MM.1S (cell line): ENCODE measurements at regions not wholly inside any gene's neighbourhood (a gene's known extent, or its start where the extent isn't known, plus 50 kb on each side); places are given as distances from the start of the nearest gene placed in this dataset.

Experiments
- DNase-seq: peaks from one replicate; pipeline ENCODE4 v3.0.0-alpha.2; 2015
- H2AFZ ChIP-seq: fragments of 300-600 bp; sonication (generic); 2 replicates; pipeline ENCODE4 v1.6.0; 2016; ENCODE audit warnings: antibody characterized with exemption, low read length
- H3F3A ChIP-seq: fragments of 300-600 bp; sonication (generic); 2 replicates; pipeline ENCODE4 v1.6.1; 2016; ENCODE audit warnings: mild to moderate bottlenecking, antibody characterized with exemption, low read length, moderate library complexity, mixed read lengths; ENCODE audit not compliant: insufficient read depth
- H3K27ac ChIP-seq: fragments of 300-600 bp; sonication (generic); 2 replicates; pipeline ENCODE4 v1.5.1; 2016; ENCODE audit warnings: mild to moderate bottlenecking, low read length
- H3K27me3 ChIP-seq: fragments of 300-600 bp; sonication (generic); replicated peaks from 2 replicates; pipeline ENCODE4 v1.6.0; 2016; ENCODE audit warnings: low read length; ENCODE audit not compliant: insufficient read depth
- H3K36me3 ChIP-seq: fragments of 300-600 bp; sonication (generic); replicated peaks from 2 replicates; pipeline ENCODE4 v1.6.1; 2016; ENCODE audit warnings: mild to moderate bottlenecking, low read length, mixed read lengths; ENCODE audit not compliant: insufficient read depth
- H3K4me1 ChIP-seq: fragments of 300-600 bp; sonication (generic); 2 replicates; pipeline ENCODE4 v1.6.1; 2016; ENCODE audit warnings: low read length, mixed read lengths
- H3K4me2 ChIP-seq: fragments of 300-600 bp; sonication (generic); 2 replicates; pipeline ENCODE4 v1.6.0; 2016; ENCODE audit warnings: low read depth, low read length
- H3K4me3 ChIP-seq: fragments of 300-600 bp; sonication (generic); 2 replicates; pipeline ENCODE4 v1.5.1; 2016; ENCODE audit warnings: low read length, mixed read lengths
- H3K79me2 ChIP-seq: fragments of 300-600 bp; sonication (generic); 2 replicates; pipeline ENCODE4 v1.6.1; 2016; ENCODE audit warnings: mixed run types, low read length, mixed read lengths
- H3K9ac ChIP-seq: fragments of 300-600 bp; sonication (generic); 2 replicates; pipeline ENCODE4 v1.6.1; 2016; ENCODE audit warnings: low read length, mixed read lengths
- H3K9me2 ChIP-seq: fragments of 300-600 bp; sonication (generic); replicated peaks from 2 replicates; pipeline ENCODE4 v1.6.1; 2016; ENCODE audit warnings: mild to moderate bottlenecking, low read length, mixed read lengths; ENCODE audit not compliant: insufficient read depth
- H3K9me3 ChIP-seq: fragments of 300-600 bp; sonication (generic); replicated peaks from 2 replicates; pipeline ENCODE4 v1.6.1; 2016; ENCODE audit warnings: mild to moderate bottlenecking, low read length, mixed read lengths; ENCODE audit not compliant: insufficient read depth
- H4K20me1 ChIP-seq: fragments of 300-600 bp; sonication (generic); 2 replicates; pipeline ENCODE4 v1.6.1; 2016; ENCODE audit warnings: mild to moderate bottlenecking, low read length, moderate library complexity, mixed read lengths; ENCODE audit not compliant: insufficient read depth
- EZH2 ChIP-seq: fragments of 300-600 bp; sonication (generic); optimal IDR thresholded peaks from 2 replicates; pipeline ENCODE3; 2017; ENCODE audit warnings: low read depth, mild to moderate bottlenecking, antibody characterized with exemption, low read length, mixed read lengths
- EZH2phosphoT487 ChIP-seq: fragments of 300-600 bp; sonication (generic); IDR thresholded peaks from 2 replicates; pipeline ENCODE4 v1.6.1; 2018; ENCODE audit warnings: antibody characterized with exemption, low read length
- TF ChIP-seq, protein P1 (sequence below): fragments of 300-600 bp; sonication (generic); IDR thresholded peaks from 2 replicates; pipeline ENCODE4 v1.5.1; 2016; ENCODE audit warnings: antibody characterized with exemption, low read length, mixed read lengths

DNA sequence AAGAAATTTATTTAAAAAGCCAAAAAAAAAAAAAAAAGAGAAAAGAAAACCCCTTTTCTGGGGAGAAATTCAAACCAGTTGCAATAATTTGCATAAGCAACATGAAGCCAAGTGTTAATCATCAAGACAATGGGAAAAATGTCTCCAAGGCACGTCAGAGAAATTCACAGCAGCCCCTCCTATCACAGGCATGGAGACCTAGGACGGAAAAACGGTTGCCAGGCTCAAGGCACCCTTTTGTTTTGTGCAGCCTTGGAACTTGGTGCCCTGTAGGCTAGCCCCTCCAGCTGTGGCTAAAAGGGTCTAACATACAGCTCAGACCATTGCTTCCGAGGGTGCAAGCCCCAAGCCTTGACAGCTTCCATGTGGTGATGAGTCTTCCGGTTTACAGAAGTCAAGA is 509.2 kb upstream of the SOX11 start:
- Histone ChIP-seq H3K9me2 (no peaks in the 10 kb centered on the region), H3K9ac (no peak overlapping the region), H2AFZ (no peak overlapping the region), H4K20me1 (no peaks in the 10 kb centered on the region), H3K4me3 (no peak overlapping the region), H3K27me3 (no peaks in the 10 kb centered on the region), H3K27ac (no peak overlapping the region), H3K4me1 (no peaks in the 10 kb centered on the region), H3K9me3 (no peaks in the 10 kb centered on the region), H3K4me2 (no peak overlapping the region), H3K36me3 (no peaks in the 10 kb centered on the region), H3K79me2 (no peaks in the 10 kb centered on the region), H3F3A (no peaks in the 10 kb centered on the region)
- DNase-seq = no peak
- TF ChIP-seq EZH2 (no peak), EZH2phosphoT487 (no peak)
- TF ChIP-seq, protein P1, sequence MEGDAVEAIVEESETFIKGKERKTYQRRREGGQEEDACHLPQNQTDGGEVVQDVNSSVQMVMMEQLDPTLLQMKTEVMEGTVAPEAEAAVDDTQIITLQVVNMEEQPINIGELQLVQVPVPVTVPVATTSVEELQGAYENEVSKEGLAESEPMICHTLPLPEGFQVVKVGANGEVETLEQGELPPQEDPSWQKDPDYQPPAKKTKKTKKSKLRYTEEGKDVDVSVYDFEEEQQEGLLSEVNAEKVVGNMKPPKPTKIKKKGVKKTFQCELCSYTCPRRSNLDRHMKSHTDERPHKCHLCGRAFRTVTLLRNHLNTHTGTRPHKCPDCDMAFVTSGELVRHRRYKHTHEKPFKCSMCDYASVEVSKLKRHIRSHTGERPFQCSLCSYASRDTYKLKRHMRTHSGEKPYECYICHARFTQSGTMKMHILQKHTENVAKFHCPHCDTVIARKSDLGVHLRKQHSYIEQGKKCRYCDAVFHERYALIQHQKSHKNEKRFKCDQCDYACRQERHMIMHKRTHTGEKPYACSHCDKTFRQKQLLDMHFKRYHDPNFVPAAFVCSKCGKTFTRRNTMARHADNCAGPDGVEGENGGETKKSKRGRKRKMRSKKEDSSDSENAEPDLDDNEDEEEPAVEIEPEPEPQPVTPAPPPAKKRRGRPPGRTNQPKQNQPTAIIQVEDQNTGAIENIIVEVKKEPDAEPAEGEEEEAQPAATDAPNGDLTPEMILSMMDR = no peak

DNA sequence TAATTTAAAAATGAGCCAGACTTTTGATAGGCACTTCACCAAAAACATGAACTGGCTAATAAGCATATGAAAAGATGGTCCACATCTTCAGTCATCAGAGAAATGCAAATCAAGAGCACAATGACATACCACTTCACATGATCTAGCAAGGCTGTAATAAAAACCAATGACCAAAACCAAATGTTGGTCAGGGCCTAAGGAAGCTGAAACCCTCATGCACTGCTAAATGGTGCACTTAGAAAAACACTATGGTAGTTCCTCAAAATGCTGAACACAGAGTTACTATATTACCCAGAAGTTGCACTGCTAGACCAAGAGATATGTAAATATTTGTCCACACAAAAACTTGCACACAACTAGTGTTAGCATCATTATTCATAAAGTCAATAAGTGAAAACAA is 504.9 kb upstream of the SOX11 start:
- Histone ChIP-seq H3K9me3 (no peaks in the 10 kb centered on the region), H3K4me3 (no peak overlapping the region), H3K9ac (no peak overlapping the region), H3K79me2 (no peaks in the 10 kb centered on the region), H3K4me1 (no peaks in the 10 kb centered on the region), H3K36me3 (no peaks in the 10 kb centered on the region), H3F3A (no peaks in the 10 kb centered on the region), H3K27me3 (no peaks in the 10 kb centered on the region), H4K20me1 (no peaks in the 10 kb centered on the region), H3K4me2 (no peak overlapping the region), H3K27ac (no peak overlapping the region), H3K9me2 (no peaks in the 10 kb centered on the region), H2AFZ (no peak overlapping the region)
- TF ChIP-seq, protein P1 = no peak
- TF ChIP-seq EZH2 (no peak), EZH2phosphoT487 (no peak)
- no peak for DNase-seq

DNA sequence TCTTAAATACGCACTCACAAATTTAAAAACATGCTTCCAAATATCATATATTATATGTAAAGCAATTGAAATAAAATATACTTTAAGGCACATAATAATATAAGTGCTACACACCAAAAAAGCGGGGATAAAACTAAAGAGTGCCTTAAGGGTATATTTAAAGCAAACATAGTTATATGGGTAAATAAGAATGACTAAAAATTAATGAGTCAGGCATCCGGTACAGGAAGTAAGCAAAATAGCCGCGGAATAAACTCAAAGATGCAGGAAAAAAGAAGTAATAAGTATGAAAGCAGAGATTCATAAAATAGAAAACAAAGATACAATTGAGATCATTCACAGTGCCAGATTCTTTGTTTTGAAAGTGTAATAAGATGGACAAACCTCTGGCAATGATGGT is 503.5 kb upstream of the SOX11 start:
- H4K20me1 ChIP-seq = no peaks in the 10 kb centered on the region
- TF ChIP-seq, protein P1 = no peak

GRCh38 chr2:5190023-5190422 is 502.2 kb upstream of the SOX11 start:
- H3K36me3 ChIP-seq = no peaks in the 10 kb centered on the region
- H3F3A ChIP-seq = no peaks in the 10 kb centered on the region
- no peaks in the 10 kb centered on the region for H3K79me2 ChIP-seq
- TF ChIP-seq EZH2phosphoT487 (no peak), EZH2 (no peak)
- TF ChIP-seq, protein P1 = no peak
- H2AFZ ChIP-seq = no peak overlapping the region
- no peaks in the 10 kb centered on the region for H3K9me2 ChIP-seq
- H3K4me2 ChIP-seq = no peak overlapping the region
- no peak overlapping the region for H3K9ac ChIP-seq
- H3K9me3 ChIP-seq = no peaks in the 10 kb centered on the region
- H3K4me1 ChIP-seq = no peaks in the 10 kb centered on the region
- no peaks in the 10 kb centered on the region for H3K27me3 ChIP-seq
- H3K4me3 ChIP-seq = no peak overlapping the region
- H3K27ac ChIP-seq = no peak overlapping the region
- no peaks in the 10 kb centered on the region for H4K20me1 ChIP-seq
- no peak for DNase-seq

More for the DNA sequence above, 503.5 kb upstream of the SOX11 start:
- Histone ChIP-seq H3K79me2 (no peaks in the 10 kb centered on the region), H3K36me3 (no peaks in the 10 kb centered on the region), H3K9me3 (no peaks in the 10 kb centered on the region), H3K4me1 (no peaks in the 10 kb centered on the region), H3F3A (no peaks in the 10 kb centered on the region), H3K9ac (no peak overlapping the region), H3K27me3 (no peaks in the 10 kb centered on the region), H2AFZ (no peak overlapping the region), H3K27ac (no peak overlapping the region), H3K4me2 (no peak overlapping the region), H3K9me2 (no peaks in the 10 kb centered on the region), H3K4me3 (no peak overlapping the region)
- DNase-seq = no peak
